ENCODE measurements at regions not wholly inside any gene's neighbourhood (a gene's known extent, or its start where the extent isn't known, plus 50 kb on each side); places are given as distances from the start of the nearest gene placed in this dataset.

- no peak for TF ChIP-seq CTCF (IDR thresholded peaks at IDR 0.05; ENCODE audit: insufficient read depth, low read depth, low read length)
- Histone ChIP-seq H3K27me3 (ENCODE audit: control insufficient read depth, insufficient read depth, low read length) (peaks cover 2% of the 10 kb centered on the region; the same call in 1 of the 2 replicates), H3K36me3 (ENCODE audit: control insufficient read depth, insufficient read depth, low read length) (no peaks in the 10 kb centered on the region), H3K4me3 (ENCODE audit: low read depth, low read length) (no peak overlapping the region)
- DNase-seq (ENCODE audit: low read depth) = no peak
- CTCF ChIA-PET = interaction anchor here (0.9 kb wide), 1 partner anchor 18 kb away, joined by 3 read pairs; no protein-coding TSS in a partner anchor
- POLR2A ChIA-PET = no interaction called here
Observed at GRCh38 chr3:5035113-5035512, 55.9 kb downstream of the BHLHE40 start.

- no peak for DNase-seq (ENCODE audit: low read depth)
- POLR2A ChIA-PET = interaction anchor here (0.7 kb wide), 1 partner anchor 58 kb away, joined by 4 read pairs; no protein-coding TSS in a partner anchor
- Histone ChIP-seq H3K4me3 (ENCODE audit: low read depth, low read length) (no peak overlapping the region), H3K36me3 (ENCODE audit: control insufficient read depth, insufficient read depth, low read length) (no peaks in the 10 kb centered on the region), H3K27me3 (ENCODE audit: control insufficient read depth, insufficient read depth, low read length) (peaks cover 2% of the 10 kb centered on the region; the same call in 1 of the 2 replicates)
- no peak for TF ChIP-seq CTCF (IDR thresholded peaks at IDR 0.05; ENCODE audit: insufficient read depth, low read depth, low read length)
- CTCF ChIA-PET = interaction anchor here (0.9 to 1.2 kb wide), 3 partner anchors 9 to 324 kb away, joined by 3 to 6 read pairs (median 3); no protein-coding TSS in a partner anchor
Observed at GRCh38 chr3:5035692-5036391, 56.6 kb downstream of the BHLHE40 start.

GRCh38 chr3:5036392-5036766 is 57.1 kb downstream of the BHLHE40 start:
- DNase-seq (ENCODE audit: low read depth) = no peak
- no peak overlapping the region for H3K4me3 ChIP-seq (ENCODE audit: low read depth, low read length)
- no peaks in the 10 kb centered on the region for H3K36me3 ChIP-seq (ENCODE audit: control insufficient read depth, insufficient read depth, low read length)
- POLR2A ChIA-PET = no interaction called here
- peaks cover 2% of the 10 kb centered on the region; the same call in 1 of the 2 replicates for H3K27me3 ChIP-seq (ENCODE audit: control insufficient read depth, insufficient read depth, low read length)
- no peak for TF ChIP-seq CTCF (IDR thresholded peaks at IDR 0.05; ENCODE audit: insufficient read depth, low read depth, low read length)
- CTCF ChIA-PET = interaction anchor here (1.1 to 1.2 kb wide), 2 partner anchors 10 to 324 kb away, joined by 3 to 6 read pairs; no protein-coding TSS in a partner anchor

- ChIA-PET POLR2A (no interaction called here), CTCF (interaction anchor here (1.2 kb wide), 1 partner anchor 325 kb away, joined by 6 read pairs; no protein-coding TSS in a partner anchor)
- H3K27me3 ChIP-seq (ENCODE audit: control insufficient read depth, insufficient read depth, low read length) = peaks cover 2% of the 10 kb centered on the region; the same call in 1 of the 2 replicates
- no peak overlapping the region for H3K4me3 ChIP-seq (ENCODE audit: low read depth, low read length)
- no peak for TF ChIP-seq CTCF (IDR thresholded peaks at IDR 0.05; ENCODE audit: insufficient read depth, low read depth, low read length)
- no peaks in the 10 kb centered on the region for H3K36me3 ChIP-seq (ENCODE audit: control insufficient read depth, insufficient read depth, low read length)
- DNase-seq (ENCODE audit: low read depth) = no peak
Observed at GRCh38 chr3:5036858-5037257, 57.6 kb downstream of the BHLHE40 start.

GRCh38 chr3:5039585-5039984 is 60.3 kb downstream of the BHLHE40 start:
- peaks cover 2% of the 10 kb centered on the region; the same call in 1 of the 2 replicates for H3K27me3 ChIP-seq (ENCODE audit: control insufficient read depth, insufficient read depth, low read length)
- no peak for TF ChIP-seq CTCF (IDR thresholded peaks at IDR 0.05; ENCODE audit: insufficient read depth, low read depth, low read length)
- DNase-seq (ENCODE audit: low read depth) = no peak
- ChIA-PET POLR2A (no interaction called here), CTCF (interaction anchor here (0.9 to 2.8 kb wide), 4 partner anchors 13 to 328 kb away, joined by 3 to 10 read pairs (median 4); no protein-coding TSS in a partner anchor)
- H3K36me3 ChIP-seq (ENCODE audit: control insufficient read depth, insufficient read depth, low read length) = no peaks in the 10 kb centered on the region
- H3K4me3 ChIP-seq (ENCODE audit: low read depth, low read length) = no peak overlapping the region
